ENCODE measurements at regions not wholly inside any gene's neighbourhood (a gene's known extent, or its start where the extent isn't known, plus 50 kb on each side); places are given as distances from the start of the nearest gene placed in this dataset.

DNA sequence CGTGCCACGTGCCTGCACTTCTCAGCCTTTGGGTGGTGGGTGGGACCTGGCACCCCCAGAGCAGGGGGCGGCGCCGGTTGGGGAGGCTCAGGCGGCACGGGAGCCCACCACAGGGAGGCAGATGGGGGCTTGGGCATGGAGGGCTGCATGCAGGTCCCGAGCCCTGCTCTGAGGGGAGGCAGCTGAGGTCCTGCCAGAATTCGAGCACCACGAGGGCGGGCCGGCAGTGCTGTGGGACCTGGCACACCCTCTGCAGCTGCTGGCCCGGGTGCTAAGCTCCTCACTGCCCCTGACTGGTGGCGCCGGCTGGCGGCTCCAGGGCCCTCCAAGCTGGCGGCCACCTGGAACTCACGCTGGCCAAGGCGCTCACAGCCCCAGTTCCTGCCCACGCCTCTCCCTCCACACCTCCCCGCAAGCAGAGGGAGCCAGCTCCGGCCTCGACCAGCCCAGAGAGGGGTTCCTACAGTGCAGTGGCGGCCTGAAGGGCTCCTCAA, 1176.8 kb upstream of the GYPC start:
- TF ChIP-seq, protein P1, sequence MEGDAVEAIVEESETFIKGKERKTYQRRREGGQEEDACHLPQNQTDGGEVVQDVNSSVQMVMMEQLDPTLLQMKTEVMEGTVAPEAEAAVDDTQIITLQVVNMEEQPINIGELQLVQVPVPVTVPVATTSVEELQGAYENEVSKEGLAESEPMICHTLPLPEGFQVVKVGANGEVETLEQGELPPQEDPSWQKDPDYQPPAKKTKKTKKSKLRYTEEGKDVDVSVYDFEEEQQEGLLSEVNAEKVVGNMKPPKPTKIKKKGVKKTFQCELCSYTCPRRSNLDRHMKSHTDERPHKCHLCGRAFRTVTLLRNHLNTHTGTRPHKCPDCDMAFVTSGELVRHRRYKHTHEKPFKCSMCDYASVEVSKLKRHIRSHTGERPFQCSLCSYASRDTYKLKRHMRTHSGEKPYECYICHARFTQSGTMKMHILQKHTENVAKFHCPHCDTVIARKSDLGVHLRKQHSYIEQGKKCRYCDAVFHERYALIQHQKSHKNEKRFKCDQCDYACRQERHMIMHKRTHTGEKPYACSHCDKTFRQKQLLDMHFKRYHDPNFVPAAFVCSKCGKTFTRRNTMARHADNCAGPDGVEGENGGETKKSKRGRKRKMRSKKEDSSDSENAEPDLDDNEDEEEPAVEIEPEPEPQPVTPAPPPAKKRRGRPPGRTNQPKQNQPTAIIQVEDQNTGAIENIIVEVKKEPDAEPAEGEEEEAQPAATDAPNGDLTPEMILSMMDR (IDR thresholded peaks at IDR 0.05), result no peak
- TF ChIP-seq POLR2A (IDR thresholded peaks at IDR 0.05), result no peak
